AG08395 (cell line): ENCODE measurements at regions not wholly inside any gene's neighbourhood (a gene's known extent, or its start where the extent isn't known, plus 50 kb on each side); places are given as distances from the start of the nearest gene placed in this dataset.
"Not testable (repeated sequence)": the region's sequence is repeated elsewhere in the genome, so short reads cannot be mapped to it uniquely, and the experiment has no call there.

Experiments used
- DNase-seq: peaks from one replicate; pipeline ENCODE4 v3.0.0; 2012; ENCODE audit warnings: mixed read lengths, low spot score

GRCh38 chr9:761793-762560 is 79.5 kb upstream of the DMRT1 start:
- no peak for DNase-seq

DNA sequence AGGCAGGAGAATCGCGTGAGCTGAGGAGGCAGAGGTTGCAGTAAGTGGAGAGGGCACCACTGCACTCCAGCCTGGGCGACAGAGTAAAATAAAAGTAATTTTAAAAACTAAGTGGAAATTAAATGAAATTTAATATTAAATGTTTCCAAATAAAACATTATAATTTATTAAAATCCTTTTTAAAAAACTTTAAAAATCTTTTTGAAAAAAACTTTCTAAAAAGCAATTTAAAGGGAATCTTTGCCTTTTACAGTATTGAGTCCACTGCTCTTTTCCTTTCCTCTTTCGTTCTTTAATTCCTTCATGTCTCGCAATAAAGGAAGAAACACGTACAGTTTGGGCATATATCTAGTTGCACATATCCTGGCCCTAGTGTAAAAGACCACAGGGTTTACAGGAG is 77.8 kb upstream of the DMRT1 start:
- no peak for DNase-seq

GRCh38 chr9:764105-764524 is 77.4 kb upstream of the DMRT1 start:
- peak; percentile 81 for DNase-seq

GRCh38 chr9:764986-765385 is 76.5 kb upstream of the DMRT1 start:
- no peak for DNase-seq

DNA sequence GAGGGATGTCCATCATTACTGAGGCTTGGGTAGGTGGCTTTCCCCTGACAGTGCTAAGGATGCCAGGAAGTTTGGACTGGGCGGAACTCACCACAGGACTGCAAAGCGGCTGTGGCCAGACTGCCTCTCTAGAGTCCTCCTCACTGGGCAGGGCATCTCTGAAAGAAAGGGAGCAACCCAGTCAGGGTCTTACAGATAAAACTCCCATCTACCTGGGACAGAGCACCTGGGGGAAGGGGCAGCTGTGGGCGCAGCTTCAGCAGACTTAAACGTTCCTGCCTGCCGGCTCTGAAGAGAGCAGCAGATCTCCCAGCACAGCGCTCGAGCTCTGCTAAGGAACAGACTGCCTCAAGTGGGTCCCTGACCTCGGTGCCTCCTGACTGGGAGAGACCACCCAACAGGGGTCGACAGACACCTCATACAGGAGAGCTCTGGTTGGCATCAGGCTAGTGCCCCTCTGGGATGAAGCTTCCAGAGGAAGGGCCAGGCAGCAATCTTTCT is 74.4 kb upstream of the DMRT1 start:
- DNase-seq = not testable (repeated sequence)

GRCh38 chr9:776086-776485 is 65.4 kb upstream of the DMRT1 start:
- no peak for DNase-seq

GRCh38 chr9:777978-778377 is 63.5 kb upstream of the DMRT1 start:
- no peak for DNase-seq

GRCh38 chr9:784202-784601 is 57.3 kb upstream of the DMRT1 start:
- DNase-seq = no peak

DNA sequence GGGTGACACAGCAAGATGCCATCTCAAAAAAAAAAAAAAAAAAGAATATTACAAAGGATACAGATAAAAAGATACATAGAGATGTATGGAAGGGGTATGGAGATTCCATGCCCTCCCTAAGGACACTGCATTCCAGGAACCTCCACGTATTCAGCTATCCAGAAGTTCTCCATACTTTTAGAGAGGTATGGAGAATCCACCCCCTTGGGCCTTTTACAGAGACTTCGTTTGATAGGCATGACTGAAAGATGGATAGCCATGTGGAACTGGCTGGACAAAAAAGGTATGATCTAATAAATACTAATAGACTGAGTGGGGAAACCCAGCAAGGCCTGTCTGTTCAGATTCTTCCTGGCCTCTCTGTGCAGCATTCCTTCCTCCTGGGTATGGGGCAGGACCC is 56.6 kb upstream of the DMRT1 start:
- no peak for DNase-seq

DNA sequence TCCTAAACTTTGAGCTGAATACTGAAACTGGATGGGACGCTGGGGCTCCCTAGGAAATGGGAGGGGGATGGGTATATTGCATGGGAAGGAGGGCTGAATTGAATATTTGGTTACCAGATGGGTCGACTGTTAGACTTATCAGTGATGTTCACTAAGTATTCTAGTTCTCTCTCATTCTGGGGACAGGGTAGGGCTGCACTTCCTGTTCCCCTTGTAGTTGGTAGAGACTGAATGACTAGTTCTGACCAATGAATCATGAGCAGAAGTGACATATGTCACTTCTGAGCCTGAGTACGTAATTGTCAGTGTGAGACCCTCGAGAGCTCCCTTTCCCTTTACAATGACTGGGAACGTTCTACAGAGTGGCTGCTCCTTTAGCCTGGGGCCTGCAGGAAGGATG is 55.5 kb upstream of the DMRT1 start:
- DNase-seq = no peak

DNA sequence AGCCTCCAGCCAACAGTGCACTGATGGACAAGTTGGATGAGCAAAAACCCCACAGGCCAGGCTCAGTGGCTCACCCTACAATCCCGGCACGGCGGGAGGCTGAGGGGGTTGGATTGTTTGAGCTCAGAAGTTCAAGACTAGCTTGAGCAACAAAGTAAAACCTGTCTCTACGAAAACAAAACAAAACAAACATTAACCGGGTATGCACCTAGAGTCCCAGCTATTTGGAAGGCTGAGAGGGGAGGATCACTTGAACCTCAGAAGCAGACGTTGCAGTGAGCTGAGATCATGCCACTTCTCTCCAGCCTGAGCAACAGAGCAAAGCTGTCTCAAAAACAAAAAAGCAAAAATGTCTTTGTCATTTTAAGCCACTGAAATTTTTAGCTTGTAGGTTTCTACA is 55.1 kb upstream of the DMRT1 start:
- no peak for DNase-seq

- no peak for DNase-seq
These were observed 52.7 kb upstream of the DMRT1 start for GRCh38 chr9:788777-789176.
